ENCODE measurements at regions not wholly inside any gene's neighbourhood (a gene's known extent, or its start where the extent isn't known, plus 50 kb on each side); places are given as distances from the start of the nearest gene placed in this dataset.

- TF ChIP-seq TAF1 (IDR thresholded peaks at IDR 0.05; ENCODE audit: low read depth, low read length) (no peak), POLR2A (IDR thresholded peaks at IDR 0.05; ENCODE audit: low read depth, low read length) (no peak), POLR2AphosphoS5 (IDR thresholded peaks at IDR 0.05; ENCODE audit: low read depth, low read length) (no peak), POU2F2 (IDR thresholded peaks at IDR 0.05; ENCODE audit: low read depth, low read length) (no peak), PAX5 (IDR thresholded peaks at IDR 0.05; ENCODE audit: insufficient read depth, low read length, severe bottlenecking) (no peak)
Observed at GRCh38 chr14:84203896-84204295, 1326.0 kb upstream of the FLRT2 start.

Data from GM12891 (cell line).